H1 (cell line): ENCODE measurements at regions not wholly inside any gene's neighbourhood (a gene's known extent, or its start where the extent isn't known, plus 50 kb on each side); places are given as distances from the start of the nearest gene placed in this dataset.

Experiments used
- CTCF ChIA-PET: fragments of 300-600 bp; sonication (Branson Sonifier 250); formaldehyde crosslinking; loops from one replicate; lab custom pipeline; 2021; ENCODE audit not compliant: partially characterized antibody; lab: Charles Lee
- POLR2A ChIA-PET: fragments of 300-600 bp; sonication (Branson Sonifier 250); formaldehyde crosslinking; loops from one replicate; lab custom pipeline; 2021; ENCODE audit warnings: inconsistent platforms; ENCODE audit not compliant: partially characterized antibody; lab: Charles Lee
- DNase-seq, 2 experiments: peaks; one replicate each; pipeline versions ENCODE4 v3.0.0 to v3.0.0-alpha.2; 2010 to 2022; ENCODE audit warnings: low spot score in 2 of 2, low read depth in 1 of 2, mixed read lengths in 1 of 2
- FAIRE-seq: peaks from 2 replicates; lab custom pipeline; 2011; peaks lifted over from hg19 to GRCh38; lab: Jason Lieb, UNC
- H2AFZ ChIP-seq: 2 replicates; pipeline ENCODE4 v1.8.1; 2012; ENCODE audit warnings: low read length, inconsistent platforms
- H2AK5ac ChIP-seq: 2 replicates; pipeline ENCODE4 v1.6.1; 2013; ENCODE audit warnings: low read depth, low read length
- H2BK120ac ChIP-seq: replicated peaks from 2 replicates; pipeline ENCODE3; 2013; ENCODE audit warnings: low read depth, low read length, inconsistent platforms
- H2BK12ac ChIP-seq: 2 replicates; pipeline ENCODE4 v1.6.1; 2013; ENCODE audit warnings: low read depth, low read length
- H2BK15ac ChIP-seq: 2 replicates; pipeline ENCODE4 v1.6.1; 2013; ENCODE audit warnings: low read length
- H2BK20ac ChIP-seq: 2 replicates; pipeline ENCODE4 v1.6.1; 2013; ENCODE audit warnings: low read length
- H2BK5ac ChIP-seq: 2 replicates; pipeline ENCODE4 v1.6.1; 2013; ENCODE audit warnings: low read depth, low read length
- H3K14ac ChIP-seq: 2 replicates; pipeline ENCODE4 v1.6.1; 2013; ENCODE audit warnings: inconsistent platforms; ENCODE audit not compliant: insufficient read length
- H3K18ac ChIP-seq: 2 replicates; pipeline ENCODE4 v1.6.1; 2013; ENCODE audit warnings: low read length; ENCODE audit errors: extremely low read depth
- H3K23ac ChIP-seq: 2 replicates; pipeline ENCODE4 v1.6.1; 2013; ENCODE audit warnings: inconsistent platforms; ENCODE audit not compliant: insufficient read length
- H3K23me2 ChIP-seq: 2 replicates; pipeline ENCODE4 v1.6.1; 2013; ENCODE audit warnings: low read depth, low read length
- H3K27ac ChIP-seq: 2 replicates; pipeline ENCODE4 v1.6.1; 2011; ENCODE audit warnings: low read depth, low read length, inconsistent platforms
- H3K27me3 ChIP-seq, 4 experiments: replicated peaks in 1 of 4; 1 replicate in 1 of 4; 2 replicates in 3 of 4; pipeline versions ENCODE4 v1.6.1 to v1.8.1; 2011 to 2013; ENCODE audit warnings: low read length in 3 of 4, mild to moderate bottlenecking in 3 of 4, inconsistent platforms in 2 of 4, mixed read lengths in 2 of 4, moderate library complexity in 1 of 4; ENCODE audit not compliant: control insufficient read depth in 3 of 4, insufficient read depth in 3 of 4; ENCODE audit errors: extremely low read depth in 1 of 4
- H3K36me3 ChIP-seq, 4 experiments: 2 replicates each; pipeline versions ENCODE4 v1.6.1 to v1.8.1; 2011 to 2013; ENCODE audit warnings: mild to moderate bottlenecking in 4 of 4, low read length in 3 of 4, moderate library complexity in 2 of 4, control low read depth in 1 of 4, inconsistent platforms in 1 of 4; ENCODE audit not compliant: insufficient read depth in 4 of 4, control insufficient read depth in 2 of 4
- H3K4ac ChIP-seq: replicated peaks from 2 replicates; pipeline ENCODE3; 2013; ENCODE audit warnings: low read length, low read depth, mixed read lengths, inconsistent platforms; ENCODE audit not compliant: insufficient read length
- H3K4me1 ChIP-seq, 4 experiments: replicated peaks in 1 of 4; 1 replicate in 1 of 4; 2 replicates in 3 of 4; pipeline versions ENCODE4 v1.6.1 to v1.8.1; 2011 to 2013; ENCODE audit warnings: low read length in 3 of 4, inconsistent platforms in 2 of 4, mixed read lengths in 1 of 4; ENCODE audit not compliant: insufficient read depth in 4 of 4, control insufficient read depth in 3 of 4
- H3K4me2 ChIP-seq, 2 experiments: 2 replicates each; pipeline versions ENCODE4 v1.6.1 to v1.8.1; 2011 to 2013; ENCODE audit warnings: low read depth in 2 of 2, low read length in 2 of 2, control low read depth in 1 of 2, inconsistent platforms in 1 of 2, mild to moderate bottlenecking in 1 of 2; ENCODE audit not compliant: insufficient read depth in 1 of 2
- H3K4me3 ChIP-seq, 4 experiments: fragments of 200-600, 300-600 bp in 1 of 4; sonication (generic), shearing (Covaris generic), sonication (Bioruptor Twin) in 1 of 4; 2 replicates each; pipeline versions ENCODE4 v1.5.1 to v1.8.1; 2011 to 2016; ENCODE audit warnings: low read length in 4 of 4, low read depth in 3 of 4, control low read depth in 2 of 4, inconsistent platforms in 2 of 4, mild to moderate bottlenecking in 2 of 4, mixed read lengths in 1 of 4, moderate library complexity in 1 of 4; ENCODE audit not compliant: insufficient read depth in 2 of 4; ENCODE audit errors: extremely low read depth in 1 of 4
- H3K56ac ChIP-seq: replicated peaks from 2 replicates; pipeline ENCODE3; 2013; ENCODE audit warnings: low read depth, mild to moderate bottlenecking, mixed read lengths, low read length, inconsistent platforms; ENCODE audit not compliant: insufficient read length
- H3K79me1 ChIP-seq: 2 replicates; pipeline ENCODE4 v1.6.1; 2013; ENCODE audit warnings: low read depth, low read length, control low read depth
- H3K79me2 ChIP-seq, 2 experiments: 2 replicates each; pipeline versions ENCODE4 v1.6.1 to v1.8.1; 2012 to 2013; ENCODE audit warnings: low read length in 2 of 2, mild to moderate bottlenecking in 2 of 2, inconsistent platforms in 1 of 2; ENCODE audit not compliant: insufficient read depth in 2 of 2, control insufficient read depth in 1 of 2
- H3K9ac ChIP-seq, 4 experiments: replicated peaks in 1 of 4; 1 replicate in 1 of 4; 2 replicates in 3 of 4; pipeline versions ENCODE4 v1.6.1 to v1.8.1; 2011 to 2013; ENCODE audit warnings: low read depth in 3 of 4, low read length in 3 of 4, control low read depth in 2 of 4, mild to moderate bottlenecking in 2 of 4, moderate library complexity in 2 of 4, inconsistent platforms in 1 of 4; ENCODE audit errors: extremely low read depth in 1 of 4
- H3K9me3 ChIP-seq, 2 experiments: 2 replicates each; pipeline versions ENCODE4 v1.6.1 to v1.8.1; 2012 to 2013; ENCODE audit warnings: mild to moderate bottlenecking in 2 of 2, moderate library complexity in 2 of 2, control low read depth in 1 of 2, inconsistent platforms in 1 of 2, low read depth in 1 of 2, low read length in 1 of 2, mixed read lengths in 1 of 2; ENCODE audit not compliant: insufficient read depth in 2 of 2
- H4K20me1 ChIP-seq, 2 experiments: replicated peaks in 1 of 2; 2 replicates each; pipeline versions ENCODE3 to v1.8.1; 2011 to 2013; ENCODE audit warnings: inconsistent platforms in 2 of 2, low read length in 2 of 2, mild to moderate bottlenecking in 1 of 2; ENCODE audit not compliant: insufficient read depth in 2 of 2, control insufficient read depth in 1 of 2
- H4K5ac ChIP-seq: 2 replicates; pipeline ENCODE4 v1.6.1; 2013; ENCODE audit warnings: low read length, low read depth, mixed read lengths, inconsistent platforms; ENCODE audit not compliant: insufficient read length
- H4K8ac ChIP-seq: 2 replicates; pipeline ENCODE4 v1.8.0; 2013; ENCODE audit warnings: mild to moderate bottlenecking, moderate library complexity, low read length, inconsistent platforms; ENCODE audit not compliant: insufficient read depth; ENCODE audit errors: extremely low read depth
- H4K91ac ChIP-seq: replicated peaks from 2 replicates; pipeline ENCODE3; 2013; ENCODE audit warnings: low read length, mixed read lengths, inconsistent platforms; ENCODE audit not compliant: insufficient read length
- ATF3 ChIP-seq: IDR thresholded peaks from 2 replicates; pipeline ENCODE4 v1.6.1; 2011; ENCODE audit warnings: low read depth, mild to moderate bottlenecking, low read length; ENCODE audit not compliant: insufficient read depth
- BACH1 ChIP-seq: IDR thresholded peaks from 2 replicates; pipeline ENCODE4 v1.6.1; 2012; ENCODE audit warnings: low read length, improper control_type of control experiment
- BCL11A ChIP-seq, 2 experiments: IDR thresholded peaks; one replicate each; pipeline ENCODE4 v1.6.1; 2011; ENCODE audit warnings: low read depth in 2 of 2, low read length in 2 of 2, mild to moderate bottlenecking in 2 of 2
- GABPA ChIP-seq: IDR thresholded peaks from 2 replicates; pipeline ENCODE4 v1.6.1; 2011; ENCODE audit warnings: mild to moderate bottlenecking, low read length, moderate library complexity, borderline replicate concordance; ENCODE audit not compliant: insufficient read depth
- GTF2F1 ChIP-seq: IDR thresholded peaks from 2 replicates; pipeline ENCODE4 v1.6.1; 2012; ENCODE audit warnings: low read depth, low read length, improper control_type of control experiment, borderline replicate concordance
- JUN ChIP-seq: IDR thresholded peaks from 2 replicates; pipeline ENCODE4 v1.6.1; 2011; ENCODE audit warnings: low read depth, mild to moderate bottlenecking, improper control_type of control experiment, low read length
- NANOG ChIP-seq: IDR thresholded peaks from 2 replicates; pipeline ENCODE4 v1.6.1; 2011; ENCODE audit warnings: low read length, low read depth, mild to moderate bottlenecking, inconsistent platforms; ENCODE audit not compliant: insufficient read depth, poor library complexity, severe bottlenecking
- RBBP5 ChIP-seq: IDR thresholded peaks from 2 replicates; pipeline ENCODE4 v1.7.1; 2012; ENCODE audit warnings: low read depth, mild to moderate bottlenecking, inconsistent platforms, low read length, moderate library complexity, borderline replicate concordance
- TAF7 ChIP-seq: optimal IDR thresholded peaks from 2 replicates; pipeline ENCODE3; 2011; ENCODE audit warnings: low read depth, mild to moderate bottlenecking, inconsistent platforms, low read length, moderate library complexity, borderline replicate concordance
- YY1 ChIP-seq: IDR thresholded peaks from 2 replicates; pipeline ENCODE4 v1.6.1; 2011; ENCODE audit warnings: low read depth, mild to moderate bottlenecking, low read length
- WGBS, 2 experiments: shearing (Covaris generic) in 1 of 2; methylation state at CpG; one replicate each; pipeline versions ENCODE4 v1.1.6 to v1.1.7; 2013 to 2015; ENCODE audit warnings: low lambda C conversion rate in 2 of 2, mixed read lengths in 2 of 2, inconsistent platforms in 1 of 2, low coverage in 1 of 2, missing lambda C conversion rate in 1 of 2; ENCODE audit not compliant: insufficient replicate concordance in 2 of 2, insufficient coverage in 1 of 2, insufficient read length in 1 of 2; ENCODE audit errors: extremely low coverage in 1 of 2, missing lambda C conversion rate in 1 of 2; 5-methylcytosine and 5-hydroxymethylcytosine counted together

DNA sequence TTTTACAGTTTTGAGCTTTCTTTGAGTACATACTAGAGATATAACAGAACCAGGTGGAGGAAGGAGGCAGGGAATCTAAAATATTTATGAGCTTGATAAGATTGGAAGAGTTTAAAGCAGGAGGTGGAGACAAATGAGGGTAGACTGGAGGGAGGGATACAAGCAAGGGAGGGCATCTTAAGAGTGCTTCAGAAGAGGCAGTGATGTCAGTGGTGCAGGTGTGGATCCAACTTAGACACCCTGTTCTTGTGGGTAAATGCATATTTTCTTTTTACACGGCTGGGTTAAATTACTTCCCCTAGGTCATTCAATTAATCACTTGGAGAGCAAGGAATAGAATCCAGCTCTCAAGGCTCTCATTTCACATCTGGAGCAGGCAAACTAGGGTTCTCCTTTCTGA is 146.1 kb upstream of the LRIG3 start:
- ChIA-PET CTCF (interaction anchor here (1.1 to 1.8 kb wide), 3 partner anchors 9 to 20 kb away, joined by 3 to 8 read pairs (median 4); no protein-coding TSS in a partner anchor), POLR2A (no interaction called here)
- H2BK120ac ChIP-seq: no peak overlapping the region
- no peak overlapping the region for H3K9ac ChIP-seq
- no peak overlapping the region for H3K14ac ChIP-seq
- no peak overlapping the region for H2AFZ ChIP-seq
- H3K4me3 ChIP-seq: no peak overlapping the region
- no peaks in the 10 kb centered on the region for H4K20me1 ChIP-seq
- H3K4me1 ChIP-seq: no peaks in the 10 kb centered on the region
- 96% methylated on average over 1 of the region's 1 CpG; no CpG with 5 or more reads in 1 of the 2 experiments for WGBS, 2 experiments
- no peaks in the 10 kb centered on the region for H3K36me3 ChIP-seq
- no peak overlapping the region for H2BK15ac ChIP-seq
- no peak overlapping the region for H2AK5ac ChIP-seq
- H3K4ac ChIP-seq: no peak overlapping the region
- no peaks in the 10 kb centered on the region for H3K27me3 ChIP-seq
- no peak overlapping the region for H2BK20ac ChIP-seq
- no peak overlapping the region for H3K27ac ChIP-seq
- H2BK5ac ChIP-seq: no peak overlapping the region
- no peak overlapping the region for H3K23ac ChIP-seq
- H3K23me2 ChIP-seq: no peaks in the 10 kb centered on the region
- no peak overlapping the region for H4K5ac ChIP-seq
- no peak for FAIRE-seq
- no peak for DNase-seq
- H2BK12ac ChIP-seq: no peak overlapping the region
- no peak overlapping the region for H4K8ac ChIP-seq
- no peak for TF ChIP-seq GABPA
- no peak for TF ChIP-seq RBBP5
- TF ChIP-seq NANOG: no peak
- TF ChIP-seq BACH1: no peak
- TF ChIP-seq GTF2F1: no peak
- no peak for TF ChIP-seq BCL11A (IDR thresholded peaks at IDR 0.05; ENCODE audit: low read depth in 2 of 2, low read length in 2 of 2)
- TF ChIP-seq ATF3: no peak
- no peak for TF ChIP-seq TAF7
- TF ChIP-seq JUN: no peak
- TF ChIP-seq YY1: no peak
- TF ChIP-seq, all 59 proteins: peak for 0
- Histone ChIP-seq H3K18ac (no peak overlapping the region), H3K4me2 (no peak overlapping the region), H3K56ac (no peak overlapping the region), H3K79me2 (no peaks in the 10 kb centered on the region), H4K91ac (no peak overlapping the region), H3K79me1 (no peaks in the 10 kb centered on the region), H3K9me3 (no peaks in the 10 kb centered on the region)
